ENCODE measurements at regions not wholly inside any gene's neighbourhood (a gene's known extent, or its start where the extent isn't known, plus 50 kb on each side); places are given as distances from the start of the nearest gene placed in this dataset.
"Not testable (repeated sequence)": the region's sequence is repeated elsewhere in the genome, so short reads cannot be mapped to it uniquely, and the experiment has no call there.

DNA sequence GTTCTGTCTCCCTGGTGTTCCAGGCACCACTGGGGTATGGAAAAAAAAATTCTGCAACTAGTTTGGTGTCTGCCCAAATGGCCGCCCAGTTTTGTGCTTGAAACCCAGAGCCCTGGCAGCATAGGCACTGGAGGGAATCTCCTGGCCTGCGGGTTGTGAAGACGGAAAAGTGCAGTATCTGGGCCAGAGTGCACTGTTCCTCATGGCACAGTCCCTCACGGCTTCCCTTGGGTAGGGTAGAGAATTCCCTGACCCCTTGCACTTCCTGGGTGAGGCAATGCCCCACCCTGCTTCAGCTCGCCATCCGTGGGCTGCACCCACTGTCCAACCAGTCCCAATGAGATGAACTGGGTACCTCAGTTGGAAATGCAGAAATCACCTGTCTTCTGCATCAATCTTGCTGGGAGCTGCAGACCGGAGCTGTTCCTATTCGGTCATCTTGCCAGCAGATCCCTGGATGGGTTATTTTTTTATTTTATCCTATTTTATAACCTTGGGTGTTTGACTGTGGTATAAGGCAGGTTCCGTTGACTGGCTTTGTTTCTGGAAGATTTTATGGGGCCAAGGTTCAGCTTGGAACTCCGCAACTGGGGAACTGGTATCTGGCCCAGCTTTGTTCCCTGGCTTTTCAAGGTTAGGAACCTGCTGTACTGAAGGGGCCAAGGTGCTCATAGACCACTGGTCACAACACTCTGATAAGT lies 59.5 kb upstream of the IRAK1BP1 start:
- H3K27ac ChIP-seq (ENCODE audit: low read length); H3K36me3 ChIP-seq (ENCODE audit: control insufficient read depth, insufficient read depth, low read length); H3K4me3 ChIP-seq (ENCODE audit: low read depth in 2 of 2, low read length in 2 of 2); in situ Hi-C loops (cut with HindIII; ENCODE audit: low pct_unique_long_range_greater_than_20kb, low sequenced_read_pairs); H3K27me3 ChIP-seq (ENCODE audit: control insufficient read depth, insufficient read depth, low read length); H3K4me1 ChIP-seq (ENCODE audit: control insufficient read depth, insufficient read depth, low read length); ATAC-seq; H3K9me3 ChIP-seq (ENCODE audit: control insufficient read depth, insufficient read depth, low read depth, low read length); BruUV-seq (replicated peaks); DNase-seq (ENCODE audit: low read depth, low spot score); intact Hi-C loops (cut with micrococcal nuclease; ENCODE audit: unreplicated experiment); POLR2A ChIA-PET; CTCF ChIA-PET: not testable (repeated sequence)

DNA sequence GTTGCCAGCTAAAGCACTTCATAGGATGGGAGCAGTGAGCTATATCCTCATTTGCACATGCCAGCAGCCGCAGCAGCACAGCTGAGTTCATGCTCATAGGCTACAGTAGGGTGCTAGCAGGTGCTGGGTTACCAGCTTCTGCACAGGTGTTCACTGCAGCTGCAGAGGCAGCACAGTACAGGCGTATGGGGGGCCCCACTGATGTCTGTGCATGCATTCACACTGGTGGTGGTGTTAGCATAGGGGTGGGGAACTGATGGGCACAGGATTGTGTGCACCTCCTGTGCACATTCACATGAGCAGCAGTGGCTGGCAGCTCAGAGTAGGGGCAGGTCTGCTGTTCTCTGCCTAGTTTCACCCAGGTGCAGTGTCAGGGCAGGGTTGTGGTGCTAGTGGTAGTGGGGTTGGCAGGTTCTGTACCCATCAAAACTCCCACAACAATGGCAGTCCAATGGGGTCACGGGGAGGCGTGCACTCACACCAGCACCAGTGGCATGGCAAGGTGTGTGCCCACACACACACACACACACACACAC lies 58.9 kb upstream of the IRAK1BP1 start:
- ChIA-PET POLR2A (no interaction called here), CTCF (no interaction called here)
- in situ Hi-C loops (cut with HindIII; ENCODE audit: low pct_unique_long_range_greater_than_20kb, low sequenced_read_pairs) (no loop called here), intact Hi-C loops (cut with micrococcal nuclease; ENCODE audit: unreplicated experiment) (no loop called here)
- BruUV-seq (replicated peaks): no TSS peak
- Histone ChIP-seq H3K4me3 (ENCODE audit: low read depth in 2 of 2, low read length in 2 of 2) (no peak overlapping the region), H3K36me3 (ENCODE audit: control insufficient read depth, insufficient read depth, low read length) (no peaks in the 10 kb centered on the region), H3K4me1 (ENCODE audit: control insufficient read depth, insufficient read depth, low read length) (no peaks in the 10 kb centered on the region), H3K27me3 (ENCODE audit: control insufficient read depth, insufficient read depth, low read length) (no peaks in the 10 kb centered on the region), H3K9me3 (ENCODE audit: control insufficient read depth, insufficient read depth, low read depth, low read length) (no peaks in the 10 kb centered on the region), H3K27ac (ENCODE audit: low read length) (no peak overlapping the region)
- no peak for DNase-seq (ENCODE audit: low read depth, low spot score)
- TF ChIP-seq CTCF (IDR thresholded peaks at IDR 0.05): no peak
- no peak for TF ChIP-seq POLR2AphosphoS5 (IDR thresholded peaks at IDR 0.05; ENCODE audit: low read depth, low read length)
- TF ChIP-seq SIN3A (IDR thresholded peaks at IDR 0.05; ENCODE audit: borderline replicate concordance, insufficient read depth, low read depth, low read length): no peak
- TF ChIP-seq, protein P1, sequence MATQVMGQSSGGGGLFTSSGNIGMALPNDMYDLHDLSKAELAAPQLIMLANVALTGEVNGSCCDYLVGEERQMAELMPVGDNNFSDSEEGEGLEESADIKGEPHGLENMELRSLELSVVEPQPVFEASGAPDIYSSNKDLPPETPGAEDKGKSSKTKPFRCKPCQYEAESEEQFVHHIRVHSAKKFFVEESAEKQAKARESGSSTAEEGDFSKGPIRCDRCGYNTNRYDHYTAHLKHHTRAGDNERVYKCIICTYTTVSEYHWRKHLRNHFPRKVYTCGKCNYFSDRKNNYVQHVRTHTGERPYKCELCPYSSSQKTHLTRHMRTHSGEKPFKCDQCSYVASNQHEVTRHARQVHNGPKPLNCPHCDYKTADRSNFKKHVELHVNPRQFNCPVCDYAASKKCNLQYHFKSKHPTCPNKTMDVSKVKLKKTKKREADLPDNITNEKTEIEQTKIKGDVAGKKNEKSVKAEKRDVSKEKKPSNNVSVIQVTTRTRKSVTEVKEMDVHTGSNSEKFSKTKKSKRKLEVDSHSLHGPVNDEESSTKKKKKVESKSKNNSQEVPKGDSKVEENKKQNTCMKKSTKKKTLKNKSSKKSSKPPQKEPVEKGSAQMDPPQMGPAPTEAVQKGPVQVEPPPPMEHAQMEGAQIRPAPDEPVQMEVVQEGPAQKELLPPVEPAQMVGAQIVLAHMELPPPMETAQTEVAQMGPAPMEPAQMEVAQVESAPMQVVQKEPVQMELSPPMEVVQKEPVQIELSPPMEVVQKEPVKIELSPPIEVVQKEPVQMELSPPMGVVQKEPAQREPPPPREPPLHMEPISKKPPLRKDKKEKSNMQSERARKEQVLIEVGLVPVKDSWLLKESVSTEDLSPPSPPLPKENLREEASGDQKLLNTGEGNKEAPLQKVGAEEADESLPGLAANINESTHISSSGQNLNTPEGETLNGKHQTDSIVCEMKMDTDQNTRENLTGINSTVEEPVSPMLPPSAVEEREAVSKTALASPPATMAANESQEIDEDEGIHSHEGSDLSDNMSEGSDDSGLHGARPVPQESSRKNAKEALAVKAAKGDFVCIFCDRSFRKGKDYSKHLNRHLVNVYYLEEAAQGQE (IDR thresholded peaks at IDR 0.05; ENCODE audit: insufficient read depth in 1 of 2, low read depth in 2 of 2, low read length in 1 of 2): no peak
- no peak for TF ChIP-seq TCF7L2 (IDR thresholded peaks at IDR 0.05; ENCODE audit: low read depth, low read length)
- no peak for ATAC-seq

DNA sequence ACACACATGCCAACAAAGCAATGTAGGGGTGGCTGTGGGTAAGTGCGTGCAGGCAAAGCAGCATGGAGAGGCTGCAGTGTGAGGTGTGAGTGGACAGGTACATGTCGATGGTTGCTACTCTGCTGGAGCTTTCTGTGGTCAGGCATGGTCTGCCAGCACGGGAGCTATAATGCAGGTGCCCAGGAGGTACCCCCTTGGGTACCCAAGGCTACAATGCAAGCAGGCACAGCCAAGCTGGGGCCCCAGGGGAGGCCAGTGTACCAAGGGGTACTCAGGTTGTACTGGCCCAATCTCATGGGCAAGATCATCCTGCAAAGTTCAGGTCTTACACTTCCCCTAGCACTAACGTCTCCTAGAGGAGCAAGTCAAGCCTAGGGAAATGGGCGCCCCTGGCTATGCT lies 58.4 kb upstream of the IRAK1BP1 start:
- DNase-seq (ENCODE audit: low read depth, low spot score): no peak
- in situ Hi-C loops (cut with HindIII; ENCODE audit: low pct_unique_long_range_greater_than_20kb, low sequenced_read_pairs): no loop called here
- H3K36me3 ChIP-seq (ENCODE audit: control insufficient read depth, insufficient read depth, low read length): no peaks in the 10 kb centered on the region
- H3K27ac ChIP-seq (ENCODE audit: low read length): no peak overlapping the region
- no peak overlapping the region for H3K4me3 ChIP-seq (ENCODE audit: low read depth in 2 of 2, low read length in 2 of 2)
- no peak for TF ChIP-seq TCF7L2 (IDR thresholded peaks at IDR 0.05; ENCODE audit: low read depth, low read length)
- no peak for TF ChIP-seq CTCF (IDR thresholded peaks at IDR 0.05)
- TF ChIP-seq SIN3A (IDR thresholded peaks at IDR 0.05; ENCODE audit: borderline replicate concordance, insufficient read depth, low read depth, low read length): no peak
- no peak for TF ChIP-seq POLR2AphosphoS5 (IDR thresholded peaks at IDR 0.05; ENCODE audit: low read depth, low read length)
- TF ChIP-seq, protein P1 (IDR thresholded peaks at IDR 0.05; ENCODE audit: insufficient read depth in 1 of 2, low read depth in 2 of 2, low read length in 1 of 2): no peak
- ATAC-seq: no peak
- POLR2A ChIA-PET: no interaction called here
- CTCF ChIA-PET: no interaction called here
- H3K9me3 ChIP-seq (ENCODE audit: control insufficient read depth, insufficient read depth, low read depth, low read length): no peaks in the 10 kb centered on the region
- H3K27me3 ChIP-seq (ENCODE audit: control insufficient read depth, insufficient read depth, low read length): no peaks in the 10 kb centered on the region
- no peaks in the 10 kb centered on the region for H3K4me1 ChIP-seq (ENCODE audit: control insufficient read depth, insufficient read depth, low read length)
- no TSS peak for BruUV-seq (replicated peaks)
- intact Hi-C loops (cut with micrococcal nuclease; ENCODE audit: unreplicated experiment): no loop called here

All from Panc1 (cell line).